ENCODE measurements at regions not wholly inside any gene's neighbourhood (a gene's known extent, or its start where the extent isn't known, plus 50 kb on each side); places are given as distances from the start of the nearest gene placed in this dataset.

- peaks cover 7% of the 10 kb centered on the region for H3K4me1 Mint-ChIP-seq (ENCODE audit: low read depth)
- no peak for TF ChIP-seq CTCF (IDR thresholded peaks at IDR 0.05; ENCODE audit: unreplicated experiment)
- no peak overlapping the region for H3K27ac Mint-ChIP-seq
- no peak for DNase-seq (ENCODE audit: low spot score, unreplicated experiment)
- no peaks in the 10 kb centered on the region for H3K9me3 Mint-ChIP-seq (ENCODE audit: low read depth)
- H3K36me3 Mint-ChIP-seq (ENCODE audit: insufficient read depth): no peaks in the 10 kb centered on the region
- no peaks in the 10 kb centered on the region for H3K27me3 Mint-ChIP-seq
- no peak overlapping the region for H3K4me3 Mint-ChIP-seq (ENCODE audit: low read depth)
Observed at GRCh38 chr11:8340296-8340695, 76.6 kb upstream of the LMO1 start.

DNA sequence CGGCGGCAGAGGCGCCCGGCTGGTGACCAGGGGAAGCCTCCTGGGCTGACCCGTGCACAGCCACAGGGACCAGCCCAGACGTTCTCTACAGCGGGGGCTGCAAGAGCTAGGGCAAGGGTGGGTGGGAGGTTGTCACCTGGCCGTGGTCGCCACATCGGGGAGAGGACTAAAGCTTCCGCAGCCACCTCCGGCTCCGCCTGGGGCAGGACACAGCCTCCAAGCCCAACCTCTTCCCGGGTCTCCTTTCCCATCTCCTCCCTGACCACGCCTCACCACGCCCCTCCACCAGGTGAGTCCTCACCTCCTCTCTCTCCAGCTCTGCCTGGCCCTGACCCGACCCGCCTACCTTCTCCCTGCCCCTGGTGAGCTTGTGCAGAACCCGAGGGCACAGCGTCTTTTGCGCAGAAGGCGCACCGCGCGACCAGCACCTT, 75.9 kb upstream of the LMO1 start:
- H3K4me1 Mint-ChIP-seq (ENCODE audit: low read depth): peaks cover 5% of the 10 kb centered on the region
- H3K4me3 Mint-ChIP-seq (ENCODE audit: low read depth): no peak overlapping the region
- no peak for DNase-seq (ENCODE audit: low spot score, unreplicated experiment)
- no peaks in the 10 kb centered on the region for H3K27me3 Mint-ChIP-seq
- no peaks in the 10 kb centered on the region for H3K36me3 Mint-ChIP-seq (ENCODE audit: insufficient read depth)
- H3K9me3 Mint-ChIP-seq (ENCODE audit: low read depth): no peaks in the 10 kb centered on the region
- TF ChIP-seq CTCF (IDR thresholded peaks at IDR 0.05; ENCODE audit: unreplicated experiment): no peak
- no peak overlapping the region for H3K27ac Mint-ChIP-seq

DNA sequence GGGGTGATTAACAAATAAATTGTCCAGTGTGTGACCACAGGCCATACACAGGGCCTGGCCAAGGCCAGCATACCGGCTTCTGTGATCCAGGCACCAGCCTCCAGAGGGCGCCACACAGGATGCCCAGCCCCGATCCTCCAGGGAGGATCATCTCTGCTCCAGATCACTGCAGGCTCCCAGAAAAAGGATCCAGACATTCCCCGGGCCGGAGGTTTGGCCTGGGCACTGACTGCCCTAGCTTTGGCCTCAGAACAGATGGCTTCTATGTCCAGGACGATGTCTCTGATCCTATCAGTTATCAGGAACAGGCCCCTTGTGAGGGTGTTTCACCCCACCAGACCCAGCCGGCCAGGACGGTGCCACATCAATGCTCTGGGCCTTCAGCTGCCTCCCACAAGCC, 74.5 kb upstream of the LMO1 start:
- DNase-seq (ENCODE audit: low spot score, unreplicated experiment): peak; percentile 39
- Mint-ChIP-seq H3K27me3 (no peaks in the 10 kb centered on the region), H3K9me3 (ENCODE audit: low read depth) (no peaks in the 10 kb centered on the region), H3K4me3 (ENCODE audit: low read depth) (no peak overlapping the region), H3K36me3 (ENCODE audit: insufficient read depth) (no peaks in the 10 kb centered on the region), H3K27ac (peak overlapping the region; percentile 71), H3K4me1 (ENCODE audit: low read depth) (peaks cover 5% of the 10 kb centered on the region)
- TF ChIP-seq CTCF (IDR thresholded peaks at IDR 0.05; ENCODE audit: unreplicated experiment): peak; percentile 72

DNA sequence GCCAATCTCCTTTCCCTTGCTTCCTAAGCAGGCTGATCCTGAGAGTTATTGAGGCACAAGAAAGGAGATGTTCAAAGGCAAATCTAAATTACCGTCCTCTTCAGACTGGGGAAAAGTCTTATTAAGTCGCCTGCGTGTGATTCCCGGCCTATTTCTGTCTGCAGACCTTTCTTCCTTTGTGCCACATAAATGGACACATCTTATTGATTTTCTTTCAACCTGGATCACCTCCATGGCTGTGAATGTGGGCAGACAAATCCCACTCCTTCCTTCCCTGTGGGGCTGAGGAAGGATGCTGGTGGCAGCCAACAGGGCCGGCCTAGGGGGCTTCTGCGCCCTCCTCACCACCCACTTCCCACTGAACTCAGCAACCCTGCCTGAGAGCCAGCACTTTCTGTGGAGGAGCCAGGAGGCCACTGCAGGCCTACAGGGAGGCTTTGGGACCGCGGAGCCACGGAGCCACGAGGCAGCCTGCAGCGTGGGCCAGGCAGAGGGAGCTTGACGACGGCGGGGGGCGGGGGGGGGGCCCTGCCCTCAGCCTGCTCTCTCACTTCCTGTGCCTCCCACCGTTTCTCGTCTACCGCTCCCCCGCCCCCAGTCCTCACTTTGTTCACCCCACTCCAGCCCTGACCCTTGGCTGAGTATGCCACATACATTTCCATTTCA, 73.6 kb upstream of the LMO1 start:
- Mint-ChIP-seq H3K9me3 (ENCODE audit: low read depth) (no peaks in the 10 kb centered on the region), H3K4me3 (ENCODE audit: low read depth) (no peak overlapping the region), H3K27me3 (no peaks in the 10 kb centered on the region), H3K36me3 (ENCODE audit: insufficient read depth) (no peaks in the 10 kb centered on the region), H3K4me1 (ENCODE audit: low read depth) (peaks cover 5% of the 10 kb centered on the region), H3K27ac (no peak overlapping the region)
- no peak for DNase-seq (ENCODE audit: low spot score, unreplicated experiment)
- TF ChIP-seq CTCF (IDR thresholded peaks at IDR 0.05; ENCODE audit: unreplicated experiment): no peak

DNA sequence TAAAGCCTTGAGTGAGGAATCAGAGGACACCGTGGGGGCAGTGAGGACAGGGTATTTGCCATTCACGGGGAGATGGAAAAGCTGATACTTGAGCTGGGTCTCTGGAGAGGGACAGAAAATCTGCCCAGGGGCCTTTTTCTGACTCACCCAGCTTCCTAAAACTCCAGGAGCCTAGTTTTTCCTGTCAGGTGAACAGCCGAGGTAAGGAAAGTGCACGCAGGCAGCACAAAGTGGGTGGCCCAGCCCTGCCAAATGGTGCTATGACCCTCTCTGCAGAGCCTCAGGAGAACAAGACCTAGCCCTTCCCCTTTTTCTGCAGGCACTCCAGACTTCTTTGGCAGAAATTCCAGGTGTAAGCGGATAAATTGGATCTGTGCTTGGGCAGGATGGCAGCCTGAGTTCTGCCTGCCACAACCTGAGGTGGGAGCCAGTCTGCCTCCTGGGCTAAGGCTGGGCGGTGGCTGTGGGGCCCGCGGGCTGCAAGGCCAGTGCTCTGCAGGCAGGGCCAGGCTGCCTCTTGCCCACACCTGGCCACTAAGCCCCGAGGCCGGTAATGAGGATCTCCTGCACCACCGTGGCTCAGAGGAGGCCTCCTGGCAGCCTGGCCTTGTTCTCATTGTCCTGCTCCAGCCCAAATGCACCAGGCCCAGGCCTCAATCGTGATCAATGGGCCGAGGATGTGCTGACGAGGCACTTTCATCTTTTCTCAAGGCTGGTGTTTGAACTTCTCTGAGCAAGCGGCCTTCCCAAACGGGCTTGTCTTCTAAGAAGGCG, 72.9 kb upstream of the LMO1 start:
- H3K4me1 Mint-ChIP-seq (ENCODE audit: low read depth): peaks cover 3% of the 10 kb centered on the region
- H3K36me3 Mint-ChIP-seq (ENCODE audit: insufficient read depth): no peaks in the 10 kb centered on the region
- no peak for DNase-seq (ENCODE audit: low spot score, unreplicated experiment)
- no peak overlapping the region for H3K4me3 Mint-ChIP-seq (ENCODE audit: low read depth)
- no peaks in the 10 kb centered on the region for H3K9me3 Mint-ChIP-seq (ENCODE audit: low read depth)
- H3K27me3 Mint-ChIP-seq: no peaks in the 10 kb centered on the region
- no peak overlapping the region for H3K27ac Mint-ChIP-seq
- no peak for TF ChIP-seq CTCF (IDR thresholded peaks at IDR 0.05; ENCODE audit: unreplicated experiment)

All from progenitor cell of endocrine pancreas (in vitro differentiated cells).